ENCODE measurements at regions not wholly inside any gene's neighbourhood (a gene's known extent, or its start where the extent isn't known, plus 50 kb on each side); places are given as distances from the start of the nearest gene placed in this dataset.
A peak's percentile ranks its signal among the peaks of the same experiment; 100 is the strongest.

DNA sequence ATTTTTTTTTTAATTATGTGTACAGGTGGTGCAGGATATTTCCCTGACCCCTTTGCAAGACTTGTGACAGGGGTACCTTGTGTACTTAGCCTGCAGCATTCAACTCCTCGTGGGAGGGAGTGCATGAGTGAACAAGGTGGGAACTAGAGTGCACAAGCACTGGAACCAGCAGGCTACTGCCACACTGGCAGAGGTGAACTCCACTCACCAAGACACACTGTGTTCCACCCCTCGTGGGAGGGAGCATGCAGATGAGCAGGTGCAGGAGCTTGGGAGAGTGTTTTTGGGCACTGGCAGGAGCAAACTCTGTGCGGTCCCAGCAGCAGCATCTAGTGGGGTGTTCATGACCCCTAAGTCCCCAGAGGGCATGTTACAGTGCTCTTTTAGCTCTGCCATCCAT, 282.7 kb upstream of the PLET1 start:
- no peak for DNase-seq

DNA sequence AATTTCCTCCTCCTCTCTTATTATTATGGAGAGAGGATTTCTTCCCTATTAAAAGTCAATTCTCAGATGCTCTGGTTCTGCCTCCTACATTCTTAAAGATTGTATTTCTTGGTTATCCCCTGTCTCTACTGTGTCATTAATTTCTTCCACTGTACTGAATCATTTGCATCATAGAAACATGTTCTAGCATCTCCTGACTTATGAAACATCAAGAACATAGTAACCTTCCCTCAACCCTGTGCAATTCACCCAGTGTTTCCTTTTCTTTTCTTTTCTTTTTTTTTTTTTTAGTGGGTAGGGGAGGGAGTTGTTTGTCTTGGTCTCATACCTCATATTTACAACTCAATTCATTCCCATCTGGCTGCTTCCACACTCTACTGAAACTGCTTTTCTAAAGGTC, 288.0 kb upstream of the PLET1 start:
- DNase-seq, result no peak

DNA sequence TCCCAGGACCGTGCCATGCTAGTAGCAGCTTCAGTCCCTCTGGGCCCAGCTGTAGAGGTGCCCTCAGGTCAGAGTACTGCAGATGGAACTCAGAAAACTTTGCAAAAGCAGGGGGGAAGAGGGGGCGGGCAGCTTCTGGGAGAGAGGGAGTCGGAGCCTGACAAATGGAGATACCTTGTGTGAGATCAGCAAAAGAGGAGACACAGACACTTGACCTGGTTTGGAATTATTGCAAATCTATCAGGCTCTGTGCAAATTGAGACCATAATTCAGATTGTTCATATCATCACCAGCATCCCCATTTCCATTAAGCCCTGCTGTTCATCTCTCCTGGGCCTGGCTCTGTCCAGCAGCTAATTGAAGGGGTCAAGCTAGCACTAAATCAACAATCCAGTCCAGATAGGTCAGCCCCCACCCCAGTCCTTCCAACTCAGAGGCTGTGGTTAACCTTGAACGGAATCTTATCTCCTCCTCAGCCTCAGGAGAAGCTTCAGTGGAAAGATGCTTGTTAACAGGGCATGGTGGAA, 292.6 kb upstream of the PLET1 start:
- no peak for DNase-seq

DNA sequence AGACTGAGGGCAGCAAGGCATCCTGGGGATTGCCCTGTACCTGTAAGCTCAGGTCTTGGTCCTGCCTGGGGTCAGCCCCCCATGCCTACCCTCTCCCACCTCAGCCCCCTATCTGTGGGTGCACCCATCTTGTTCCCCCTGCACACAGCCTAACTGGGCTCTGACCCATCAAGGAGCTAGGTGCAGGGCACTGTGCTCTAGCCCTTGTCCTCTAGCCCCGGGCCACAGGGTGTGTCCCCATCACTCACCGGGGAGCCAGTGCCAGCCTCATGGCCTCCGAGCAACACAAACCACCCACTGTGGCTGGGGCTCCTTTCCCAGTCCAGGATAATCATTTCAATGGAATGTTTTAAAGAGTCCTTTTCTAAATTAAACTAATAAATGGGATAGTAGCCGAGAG, 293.9 kb upstream of the PLET1 start:
- DNase-seq, result no peak

DNA sequence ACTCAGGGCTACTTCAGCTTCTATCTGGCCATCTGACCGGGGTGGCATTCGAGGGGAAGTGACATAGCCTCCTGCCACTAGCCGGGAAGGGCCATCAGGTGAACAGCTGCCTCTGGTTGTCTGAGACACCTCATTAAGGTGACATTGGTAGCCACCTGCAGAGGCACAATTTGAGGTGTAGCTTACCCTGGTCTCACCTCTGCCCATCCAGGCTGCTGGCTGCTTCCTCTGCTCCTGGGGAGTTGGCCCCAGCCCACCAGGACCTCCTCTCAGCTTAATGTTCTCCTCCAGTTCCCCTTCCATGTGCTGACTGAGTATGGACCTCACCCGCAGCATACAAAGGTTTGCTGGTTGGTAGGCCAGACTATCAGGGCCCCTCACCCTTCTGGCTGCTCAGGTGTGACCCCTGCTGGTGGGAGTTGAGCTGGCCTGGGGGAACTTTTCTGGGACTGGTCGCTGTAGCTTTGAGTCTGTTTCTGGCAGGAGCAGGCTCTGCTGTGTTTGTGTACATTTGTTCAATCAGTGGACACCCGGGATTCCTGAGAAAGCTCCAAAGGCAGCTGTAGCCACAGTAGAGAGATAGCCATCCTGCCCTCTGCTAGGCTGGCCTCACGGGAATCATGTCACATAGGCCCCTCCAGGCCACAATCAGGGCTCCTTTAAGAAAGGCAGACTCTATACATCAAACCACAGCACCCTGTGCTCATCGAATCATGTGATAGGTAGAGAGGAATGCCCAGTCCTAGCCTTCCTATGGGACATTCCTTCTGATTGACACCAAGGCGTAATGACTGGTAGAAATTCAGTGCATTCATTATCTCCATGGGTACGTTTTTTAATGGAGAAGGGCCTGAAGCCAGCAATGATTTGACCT, 295.1 kb upstream of the PLET1 start:
- peak; percentile 87 for DNase-seq

DNA sequence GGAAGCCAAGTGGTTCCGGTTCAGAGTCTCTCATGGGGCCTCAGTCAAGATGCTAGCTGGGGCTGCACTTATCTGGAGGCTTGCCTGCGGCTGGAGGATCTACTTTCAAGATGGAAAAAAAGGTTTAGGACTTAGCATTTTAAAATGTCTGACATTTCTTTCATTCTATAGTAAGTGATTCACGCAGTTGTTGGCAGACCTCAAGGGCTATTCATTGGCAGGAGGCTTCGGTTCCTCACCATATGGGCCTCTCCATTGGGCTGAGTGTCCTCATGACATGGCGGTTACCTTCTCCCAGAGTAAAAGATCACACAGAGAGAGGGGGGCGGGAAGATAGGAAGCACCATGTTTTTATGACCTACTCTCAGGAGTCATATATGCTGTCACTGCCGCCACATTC, 298.0 kb upstream of the PLET1 start:
- DNase-seq, result no peak

DNA sequence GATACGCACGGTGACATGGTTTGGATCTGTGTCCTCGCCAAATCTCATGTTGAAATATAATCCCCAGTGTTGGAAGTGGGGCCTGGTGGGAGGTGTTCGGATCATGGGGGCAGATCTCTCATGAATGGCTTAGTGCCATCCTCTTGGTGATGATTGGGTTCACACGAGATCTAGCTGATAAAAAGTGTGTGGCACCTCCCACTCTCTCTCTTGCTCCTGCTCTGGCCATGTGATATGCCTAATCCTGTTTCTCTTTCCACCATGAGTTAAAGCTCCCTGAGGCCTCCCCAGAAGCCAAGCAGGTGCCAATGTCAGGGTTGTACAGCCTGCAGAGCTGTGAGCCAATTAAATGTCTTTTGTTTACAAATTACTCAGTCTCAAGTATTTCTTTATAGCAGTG, 303.1 kb upstream of the PLET1 start:
- no peak for DNase-seq

DNA sequence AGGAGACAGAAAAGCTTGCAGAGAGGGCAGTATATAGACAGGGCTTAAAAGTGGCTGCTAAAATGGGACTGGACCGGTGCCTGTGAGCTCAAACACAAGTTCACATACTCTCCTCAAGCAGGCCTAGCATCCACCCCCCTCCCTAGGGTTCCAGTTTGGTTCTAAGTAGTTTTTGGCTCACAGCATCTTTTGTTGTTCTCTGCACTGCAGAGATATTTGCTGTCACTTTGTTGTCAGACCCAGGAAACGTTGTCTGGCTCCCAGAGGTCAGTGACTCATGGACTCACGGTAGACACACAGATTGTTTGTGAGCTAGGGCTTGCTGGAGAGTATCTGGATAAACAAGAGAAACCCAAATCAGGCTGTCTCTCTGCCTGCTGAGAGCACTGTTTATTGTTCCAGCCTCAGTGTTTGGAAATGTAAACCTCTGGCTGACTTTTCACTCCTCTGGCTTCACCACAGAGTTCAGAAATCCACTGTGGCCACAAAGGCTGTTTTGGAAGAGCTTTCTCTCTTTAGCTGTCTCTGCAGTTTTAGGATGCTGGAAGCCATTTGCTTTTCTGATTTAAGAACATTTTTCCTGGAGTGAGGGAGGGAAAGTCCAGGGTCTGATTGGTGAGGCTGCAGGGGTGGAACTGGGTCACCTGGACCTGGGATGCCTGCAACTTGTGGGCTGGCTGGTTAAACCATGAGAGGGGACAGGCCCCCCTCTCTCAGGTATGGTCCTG, 303.7 kb upstream of the PLET1 start:
- DNase-seq, result no peak

DNA sequence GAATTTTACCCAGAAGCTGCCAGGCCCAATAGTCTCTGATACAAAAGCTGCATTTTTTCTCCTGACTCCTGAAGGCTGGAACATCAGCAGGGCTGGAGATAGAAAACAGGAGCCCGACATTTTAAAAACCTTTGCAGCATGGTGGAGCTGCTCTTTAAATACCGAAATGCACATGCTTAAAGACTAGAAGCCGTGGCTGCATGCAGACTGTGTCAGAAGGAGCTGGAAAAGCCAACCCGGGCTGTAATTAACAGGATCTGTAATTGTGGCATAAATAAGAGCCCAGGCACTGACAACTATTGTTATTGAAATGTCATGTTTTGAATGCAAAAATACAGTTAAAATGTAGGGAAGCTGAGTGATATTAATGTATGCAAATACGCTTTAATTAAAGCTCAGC, 304.9 kb upstream of the PLET1 start:
- DNase-seq, result no peak

DNA sequence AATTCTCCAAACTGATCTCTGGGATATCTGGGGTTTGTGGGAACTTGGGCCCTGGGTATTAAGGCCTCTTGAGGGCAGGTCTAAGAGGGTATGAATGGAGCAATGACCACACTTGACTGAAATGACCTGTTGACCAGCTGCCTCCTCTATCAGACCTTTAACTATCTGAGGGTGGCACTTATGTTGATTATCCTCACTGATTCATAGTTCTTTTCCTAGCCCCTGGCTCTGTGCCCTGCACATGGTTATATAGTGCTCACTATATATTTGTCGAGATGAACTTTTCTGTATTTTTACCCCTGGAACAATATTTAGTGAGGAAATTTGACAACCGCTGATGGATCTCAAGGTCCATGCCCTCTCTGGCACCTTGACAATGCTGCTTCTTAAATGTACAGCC, 305.5 kb upstream of the PLET1 start:
- peak; percentile 31 for DNase-seq

DNA sequence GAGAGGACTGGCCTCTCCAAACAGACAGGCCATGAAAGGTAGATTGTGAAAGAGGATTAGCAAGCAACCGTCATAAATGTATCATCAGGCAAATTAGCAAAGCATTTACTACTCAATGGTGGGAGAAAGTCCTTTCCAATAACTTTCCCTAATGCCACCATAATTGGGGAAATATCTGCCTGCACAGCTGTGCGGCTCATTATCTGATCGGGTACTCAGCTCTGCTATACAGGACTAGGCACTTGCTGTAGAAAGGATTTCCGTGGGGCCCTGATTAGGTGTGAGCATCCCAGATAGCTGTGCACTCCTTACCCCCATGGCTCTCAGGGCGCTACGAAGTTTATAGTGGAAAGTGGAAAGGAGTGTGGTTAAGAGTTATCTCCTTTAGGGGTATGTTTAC, 309.7 kb upstream of the PLET1 start:
- DNase-seq, result no peak

DNA sequence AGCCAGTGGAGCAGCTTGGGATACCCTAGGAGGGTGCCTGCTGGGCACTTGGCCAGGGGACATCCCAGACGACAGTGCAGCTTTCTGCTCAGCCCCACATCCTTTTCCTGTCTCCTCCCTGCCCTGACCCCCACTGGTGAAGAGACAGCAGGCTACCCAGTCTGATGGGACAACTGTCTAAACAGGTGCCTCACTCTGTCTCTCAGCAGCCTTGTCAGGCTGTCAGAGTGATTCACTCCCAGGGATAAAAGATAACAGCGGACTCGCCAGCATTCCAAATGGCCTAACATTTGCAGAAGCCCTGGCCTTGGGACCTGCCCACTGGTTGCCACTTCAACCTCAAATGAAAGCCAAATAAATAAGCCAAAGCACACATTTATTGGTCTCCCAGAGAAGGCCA, 318.6 kb upstream of the PLET1 start:
- DNase-seq, result no peak

DNA sequence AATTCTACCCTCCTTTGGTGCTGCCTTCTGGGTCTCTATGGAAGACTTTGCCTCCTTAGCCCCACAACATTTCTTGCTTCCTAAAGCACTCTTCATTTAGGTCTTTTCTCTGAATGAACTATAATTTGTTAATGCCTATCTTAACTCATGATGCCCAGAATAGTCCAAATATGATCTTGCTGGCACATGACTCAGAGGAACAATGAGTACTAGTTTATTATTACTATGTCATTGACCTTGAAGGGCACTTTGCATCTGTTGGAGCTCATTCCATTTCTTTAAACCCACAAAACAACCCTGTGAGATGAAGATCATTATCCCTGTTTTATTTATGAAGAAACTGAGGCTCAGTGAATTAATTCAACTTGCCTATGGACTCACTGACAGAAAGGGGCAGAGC, 320.2 kb upstream of the PLET1 start:
- DNase-seq, result no peak

DNA sequence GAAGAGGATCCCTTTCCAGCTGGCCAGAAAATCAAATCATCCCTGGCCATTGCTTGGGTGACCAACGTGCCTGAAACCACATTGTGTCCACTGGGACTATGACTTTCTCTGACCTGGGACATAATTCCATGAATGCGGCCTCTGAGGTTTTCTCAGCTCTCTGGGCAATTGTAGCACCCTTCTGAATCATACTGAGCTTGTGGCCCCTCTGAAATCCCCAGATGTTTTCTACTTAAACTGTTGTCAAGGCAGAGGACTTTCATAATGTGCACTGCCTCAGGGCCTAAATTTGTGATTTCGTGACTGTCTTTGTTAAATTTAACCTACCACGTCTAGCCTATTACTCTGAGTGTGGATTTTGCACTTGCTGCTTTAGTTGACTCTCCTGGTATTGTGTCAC, 321.1 kb upstream of the PLET1 start:
- no peak for DNase-seq

DNA sequence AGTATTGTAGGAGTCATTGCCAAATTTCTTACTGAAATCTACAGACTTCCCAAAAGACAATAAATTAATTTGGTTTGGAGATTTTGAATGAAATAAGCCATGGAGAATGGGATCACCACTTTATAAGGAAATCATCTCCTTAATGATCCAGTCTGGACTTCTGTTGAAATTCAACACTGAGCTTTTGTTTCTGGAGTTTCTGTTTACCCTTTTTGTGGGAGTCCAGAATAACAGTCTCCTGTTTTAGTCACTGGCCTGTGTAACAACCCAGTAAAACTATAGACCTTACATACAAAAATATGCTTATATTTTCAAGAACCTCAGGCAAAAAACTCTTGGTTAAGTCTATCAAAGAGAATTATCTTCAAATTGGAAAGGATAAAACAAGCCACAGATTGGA, 321.7 kb upstream of the PLET1 start:
- DNase-seq, result no peak

DNA sequence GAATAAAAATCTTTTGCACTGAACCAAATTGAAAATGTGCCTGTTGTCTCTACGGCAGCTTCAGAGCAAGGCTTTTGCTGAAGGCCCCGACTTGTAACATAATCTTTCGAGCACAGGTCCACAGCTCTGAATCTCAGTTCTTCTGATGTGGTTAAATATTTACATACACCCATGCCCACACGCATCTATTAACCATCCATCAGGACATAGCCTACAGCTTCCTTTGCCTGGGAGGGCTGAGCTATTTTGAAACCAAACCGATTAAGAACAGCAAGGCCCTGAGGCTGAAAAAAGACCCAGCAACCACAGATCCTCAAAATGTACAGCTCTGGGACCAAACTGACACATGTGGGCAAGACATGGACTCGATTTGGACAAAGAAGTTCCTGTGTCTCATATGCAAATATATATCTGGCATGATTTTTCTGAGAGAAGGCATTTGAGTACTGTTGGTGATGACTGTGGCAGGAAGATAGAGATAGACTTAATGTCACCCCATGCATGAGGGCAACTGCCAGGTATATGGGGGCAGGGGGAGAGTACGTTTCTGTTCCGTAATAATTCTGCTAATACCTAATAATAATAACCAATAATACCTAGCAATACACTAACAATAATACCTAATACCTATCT, 322.7 kb upstream of the PLET1 start:
- DNase-seq, result no peak

DNA sequence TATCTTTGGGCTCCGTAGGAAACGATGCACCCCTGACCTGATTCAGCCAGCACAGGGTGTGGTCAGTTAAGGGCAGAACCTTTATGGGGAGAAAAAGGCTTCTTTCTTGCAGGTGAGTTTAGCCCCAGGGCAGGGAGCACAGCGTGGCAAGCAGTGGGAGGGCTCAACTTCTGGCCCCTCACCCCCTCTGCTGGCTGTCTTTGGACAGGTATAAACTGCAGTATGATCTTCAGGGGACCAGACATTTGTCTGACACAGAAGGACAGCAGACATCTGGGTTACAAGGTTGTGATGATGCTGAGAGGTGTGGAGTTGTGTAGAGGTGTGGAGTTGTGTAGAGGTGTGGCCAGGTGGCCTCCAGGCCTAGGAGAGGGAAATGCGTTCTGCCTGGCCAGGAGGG, 324.0 kb upstream of the PLET1 start:
- DNase-seq, result peak; percentile 16

DNA sequence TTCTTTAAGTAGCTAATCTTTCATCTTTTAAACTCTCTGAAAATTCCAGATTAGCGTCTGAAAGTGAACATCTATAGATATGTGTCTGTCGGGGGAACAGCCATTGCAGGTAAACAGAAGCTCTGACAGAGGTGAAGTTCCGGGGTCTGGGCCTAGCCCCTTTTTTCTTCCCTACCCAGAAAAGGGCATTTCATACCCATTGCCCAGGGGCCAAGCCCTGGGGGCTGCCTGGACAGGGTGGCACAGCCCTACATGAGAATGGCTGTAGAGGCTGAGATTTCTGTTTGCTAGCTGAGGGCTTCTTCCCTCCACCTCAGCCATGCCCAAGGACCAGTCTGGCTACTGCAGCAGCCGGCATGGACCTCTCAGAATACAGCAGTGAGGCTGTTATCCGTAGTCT, 327.0 kb upstream of the PLET1 start:
- no peak for DNase-seq

DNA sequence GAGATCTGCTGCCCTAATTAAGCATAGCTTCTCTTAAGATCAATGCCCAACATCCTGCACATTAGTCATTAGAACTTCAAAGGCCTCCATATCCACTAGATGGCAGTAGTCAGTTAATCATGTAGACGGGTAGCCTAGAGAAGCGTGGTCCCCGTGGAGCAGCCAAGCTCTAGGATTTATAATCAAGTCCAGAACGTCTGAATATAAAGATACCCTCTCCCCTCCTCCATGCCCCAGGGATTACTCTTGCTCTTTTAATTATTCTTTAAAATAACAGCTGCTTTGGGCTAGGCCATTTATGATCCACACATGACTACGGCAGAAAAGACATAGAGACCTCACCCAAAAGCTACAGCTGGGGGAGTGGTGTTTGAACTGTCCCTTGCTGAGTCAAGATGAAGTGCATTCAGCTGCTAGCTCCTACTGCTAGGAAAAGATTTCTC, 327.6 kb upstream of the PLET1 start:
- peak; percentile 91 for DNase-seq

DNA sequence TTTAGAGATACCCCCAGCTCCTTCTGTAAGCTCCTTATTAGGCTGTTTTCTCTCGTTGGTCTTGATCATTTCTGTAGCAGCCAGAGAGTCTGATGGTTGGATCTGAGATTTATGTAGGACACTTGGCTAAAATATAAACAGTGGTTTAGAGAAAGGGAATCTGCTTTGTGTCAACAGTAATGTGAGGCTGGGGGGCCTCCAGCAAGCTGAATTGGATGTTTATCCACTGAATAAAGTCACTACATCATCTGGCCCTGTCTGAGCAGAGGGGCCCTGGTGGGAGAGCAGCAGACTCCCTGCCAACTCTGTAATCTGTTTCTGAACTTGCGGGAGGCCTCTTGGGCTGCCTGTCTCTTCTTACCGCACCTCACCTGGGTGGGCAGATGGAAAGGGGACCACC, 328.5 kb upstream of the PLET1 start:
- DNase-seq, result no peak

DNA sequence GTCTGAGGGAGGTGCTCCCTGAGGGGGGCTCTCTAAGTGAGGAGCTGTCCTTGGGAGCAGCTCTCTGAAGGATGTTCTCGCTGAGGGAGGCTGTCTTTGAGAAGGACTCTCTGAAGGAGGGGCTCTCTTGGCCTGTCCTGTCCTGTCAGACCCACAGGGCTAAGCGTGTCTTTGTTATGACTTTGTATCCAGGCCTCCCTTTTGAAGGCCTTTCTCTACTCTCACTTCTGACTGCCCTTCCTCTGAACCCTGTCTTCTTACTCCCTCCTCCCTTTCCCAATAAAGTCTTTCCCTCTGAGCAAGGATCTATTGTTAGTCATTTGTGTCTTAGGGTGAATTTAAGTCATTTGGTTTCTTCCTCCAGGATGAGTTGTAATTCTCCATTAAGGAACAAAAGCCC, 330.1 kb upstream of the PLET1 start:
- DNase-seq, result no peak

DNA sequence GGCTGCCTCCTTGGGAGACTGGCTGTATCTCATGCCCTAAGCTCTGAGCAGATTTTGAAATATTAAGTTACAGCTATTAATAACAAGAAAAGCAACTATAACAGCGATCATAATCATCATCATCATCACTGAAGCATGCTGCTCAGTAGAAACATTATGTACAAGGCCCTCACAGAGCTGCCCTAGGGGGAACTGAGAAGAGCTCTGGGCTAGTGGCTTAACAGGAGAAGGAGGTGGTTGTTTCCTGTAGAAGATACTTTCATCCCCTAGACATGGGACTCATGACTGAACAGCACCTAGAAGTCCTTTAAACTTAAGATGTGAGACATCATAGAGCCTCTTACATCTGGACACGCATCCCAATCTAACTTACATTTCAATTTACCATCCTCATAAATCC, 332.8 kb upstream of the PLET1 start:
- no peak for DNase-seq

DNA sequence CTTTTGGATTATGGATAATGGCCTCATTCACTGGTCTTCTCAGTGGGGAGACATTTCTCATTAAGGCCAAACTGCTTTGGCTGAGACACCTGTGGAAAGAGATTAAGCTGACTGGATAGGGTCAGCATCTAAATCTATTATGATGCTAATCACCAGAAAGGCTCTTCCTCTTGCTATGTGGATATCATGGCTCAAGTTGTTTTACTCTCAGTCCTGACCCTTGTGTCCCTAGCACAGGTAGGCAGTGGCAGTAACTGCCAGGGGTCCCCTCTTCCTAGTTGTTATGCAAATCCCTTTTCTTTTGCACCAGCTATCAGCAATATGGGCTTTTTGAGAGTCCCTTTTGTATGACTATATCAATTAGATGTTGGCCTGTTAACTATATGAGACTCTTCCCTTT, 335.7 kb upstream of the PLET1 start:
- DNase-seq, result no peak

DNA sequence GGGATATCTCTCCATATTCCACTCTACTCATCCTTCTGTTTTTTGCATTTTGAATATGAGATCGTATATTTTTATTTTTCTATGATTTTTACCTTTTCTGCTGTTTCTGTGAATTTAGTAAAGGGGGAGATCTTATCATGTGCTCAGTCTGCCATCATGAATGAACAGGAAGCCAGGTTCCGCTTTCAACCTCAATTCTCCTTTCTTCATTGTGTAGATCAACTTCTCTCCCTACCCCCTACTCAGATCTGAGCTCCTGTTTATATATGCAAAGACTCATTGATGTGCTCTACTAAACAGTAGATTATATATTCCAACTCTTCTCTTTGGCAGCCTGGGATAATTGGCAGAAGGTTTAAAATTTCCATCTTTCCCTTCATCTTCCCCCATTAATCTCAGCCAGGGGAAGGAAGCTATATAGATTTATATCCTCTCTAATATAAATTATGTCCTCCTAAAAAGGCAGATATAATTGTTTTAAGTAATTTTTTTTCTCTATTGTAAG, 336.7 kb upstream of the PLET1 start:
- no peak for DNase-seq
